Nephron progenitor cell (in vitro differentiated cells): ENCODE measurements at regions not wholly inside any gene's neighbourhood (a gene's known extent, or its start where the extent isn't known, plus 50 kb on each side); places are given as distances from the start of the nearest gene placed in this dataset.

Experiments
- DNase-seq: peaks from one replicate; pipeline ENCODE4 v3.0.0; 2021
- H3K27ac Mint-ChIP-seq: 2 replicates; pipeline ENCODE4 v1.8.0; 2021; ENCODE audit warnings: mild to moderate bottlenecking, moderate library complexity, mixed read lengths
- H3K27me3 Mint-ChIP-seq: 2 replicates; pipeline ENCODE4 v1.8.0; 2021; ENCODE audit warnings: mild to moderate bottlenecking, low read depth, mixed read lengths; ENCODE audit not compliant: poor library complexity
- H3K36me3 Mint-ChIP-seq: 2 replicates; pipeline ENCODE4 v1.8.0; 2021; ENCODE audit warnings: low read depth, mixed read lengths
- H3K4me1 Mint-ChIP-seq: 2 replicates; pipeline ENCODE4 v1.8.0; 2021; ENCODE audit warnings: mixed read lengths
- H3K4me3 Mint-ChIP-seq: 2 replicates; pipeline ENCODE4 v1.8.0; 2021; ENCODE audit warnings: mild to moderate bottlenecking, moderate library complexity, mixed read lengths
- H3K9me3 Mint-ChIP-seq: 2 replicates; pipeline ENCODE4 v1.8.0; 2021; ENCODE audit warnings: mild to moderate bottlenecking, moderate library complexity, mixed read lengths
- CTCF ChIP-seq: fragments of 200-600 bp; sonication (generic); IDR thresholded peaks from 2 replicates; pipeline ENCODE4 v1.5.0; 2021; ENCODE audit warnings: antibody characterized with exemption

DNA sequence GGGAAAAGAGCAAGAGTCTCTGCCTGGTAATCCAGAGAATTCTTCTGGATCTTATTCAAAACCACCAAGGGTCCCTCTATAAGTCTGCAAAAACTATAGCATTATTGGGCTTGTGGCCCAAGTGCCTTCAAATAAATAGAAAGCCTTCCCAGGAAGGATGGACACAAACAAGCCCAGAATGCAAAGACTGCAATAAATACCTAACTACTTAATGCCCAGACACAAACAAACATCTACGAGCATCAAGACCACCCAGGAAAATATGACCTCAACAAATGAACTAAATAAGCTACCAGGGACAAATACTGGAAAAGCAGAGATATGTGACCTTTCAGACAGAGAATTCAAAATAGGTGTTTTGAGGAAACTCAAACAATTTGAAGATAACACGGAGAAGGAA is 355.8 kb upstream of the GRAMD2B start:
- DNase-seq, result no peak
- H3K27ac Mint-ChIP-seq, result no peak overlapping the region
- H3K4me3 Mint-ChIP-seq, result no peak overlapping the region
- H3K36me3 Mint-ChIP-seq, result peaks cover 13% of the 10 kb centered on the region
- peaks cover 10% of the 10 kb centered on the region for H3K27me3 Mint-ChIP-seq
- peaks cover 12% of the 10 kb centered on the region for H3K4me1 Mint-ChIP-seq
- TF ChIP-seq CTCF, result no peak
- peaks cover 36% of the 10 kb centered on the region for H3K9me3 Mint-ChIP-seq

GRCh38 chr5:126069329-126069728 is 353.9 kb upstream of the GRAMD2B start:
- Mint-ChIP-seq H3K27me3 (peaks cover 10% of the 10 kb centered on the region), H3K4me1 (peaks cover 12% of the 10 kb centered on the region), H3K27ac (no peak overlapping the region), H3K9me3 (peaks cover 53% of the 10 kb centered on the region), H3K4me3 (no peak overlapping the region), H3K36me3 (peaks cover 23% of the 10 kb centered on the region)
- no peak for TF ChIP-seq CTCF
- DNase-seq, result no peak

GRCh38 chr5:126070481-126070880 is 352.7 kb upstream of the GRAMD2B start:
- Mint-ChIP-seq H3K27me3 (peaks cover 10% of the 10 kb centered on the region), H3K4me1 (peaks cover 12% of the 10 kb centered on the region), H3K9me3 (peaks cover 58% of the 10 kb centered on the region), H3K4me3 (no peak overlapping the region), H3K36me3 (peaks cover 23% of the 10 kb centered on the region), H3K27ac (no peak overlapping the region)
- DNase-seq, result no peak
- TF ChIP-seq CTCF, result no peak

DNA sequence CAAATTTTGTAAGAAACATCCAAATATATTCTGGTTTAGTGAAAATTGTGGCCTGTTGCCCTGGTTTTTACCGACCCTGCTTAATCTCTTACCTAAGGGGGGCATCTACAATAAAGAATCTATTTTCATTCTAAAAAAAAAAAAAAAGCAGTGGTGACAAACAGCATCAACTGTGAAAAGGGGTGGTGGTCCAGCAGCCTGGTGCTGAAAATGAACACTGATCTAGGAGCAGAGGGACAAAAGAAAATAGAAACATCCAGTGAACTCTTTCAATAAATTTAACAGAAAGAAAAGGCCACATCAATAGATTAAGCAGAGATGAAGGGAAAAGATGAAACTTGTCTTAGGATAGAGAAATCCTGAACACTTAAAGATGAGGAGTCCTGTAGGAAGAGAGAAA is 348.7 kb upstream of the GRAMD2B start:
- H3K36me3 Mint-ChIP-seq, result peaks cover 19% of the 10 kb centered on the region
- H3K4me3 Mint-ChIP-seq, result no peak overlapping the region
- no peaks in the 10 kb centered on the region for H3K4me1 Mint-ChIP-seq
- TF ChIP-seq CTCF, result no peak
- DNase-seq, result no peak
- H3K9me3 Mint-ChIP-seq, result peaks cover 48% of the 10 kb centered on the region
- H3K27me3 Mint-ChIP-seq, result peaks cover 10% of the 10 kb centered on the region
- no peak overlapping the region for H3K27ac Mint-ChIP-seq

- Mint-ChIP-seq H3K27ac (no peak overlapping the region), H3K9me3 (peaks cover 54% of the 10 kb centered on the region), H3K27me3 (peaks cover 8% of the 10 kb centered on the region), H3K36me3 (peaks cover 27% of the 10 kb centered on the region), H3K4me3 (no peak overlapping the region), H3K4me1 (no peaks in the 10 kb centered on the region)
- DNase-seq, result no peak
- no peak for TF ChIP-seq CTCF
These were observed 343.9 kb upstream of the GRAMD2B start for GRCh38 chr5:126079266-126079665.

GRCh38 chr5:126081209-126081608 is 342.0 kb upstream of the GRAMD2B start:
- TF ChIP-seq CTCF, result no peak
- no peak overlapping the region for H3K27ac Mint-ChIP-seq
- no peak overlapping the region for H3K4me3 Mint-ChIP-seq
- DNase-seq, result no peak
- peaks cover 41% of the 10 kb centered on the region for H3K36me3 Mint-ChIP-seq
- peaks cover 8% of the 10 kb centered on the region for H3K27me3 Mint-ChIP-seq
- no peaks in the 10 kb centered on the region for H3K4me1 Mint-ChIP-seq
- H3K9me3 Mint-ChIP-seq, result peaks cover 66% of the 10 kb centered on the region
